ENCODE measurements at regions not wholly inside any gene's neighbourhood (a gene's known extent, or its start where the extent isn't known, plus 50 kb on each side); places are given as distances from the start of the nearest gene placed in this dataset.
A peak's percentile ranks its signal among the peaks of the same experiment; 100 is the strongest.

- no peak for DNase-seq
Measured at GRCh38 chr20:21936720-21937380, 231.4 kb downstream of the PAX1 start.

GRCh38 chr20:21936261-21936660, 230.8 kb downstream of the PAX1 start:
- no peak for DNase-seq

- DNase-seq, result no peak
Measured at GRCh38 chr20:21933526-21933925, 228.1 kb downstream of the PAX1 start.

- no peak for DNase-seq
Measured at GRCh38 chr20:21921251-21921650, 215.8 kb downstream of the PAX1 start.

GRCh38 chr20:21920211-21920610, 214.7 kb downstream of the PAX1 start:
- DNase-seq, result no peak

GRCh38 chr20:21918398-21918797, 212.9 kb downstream of the PAX1 start:
- DNase-seq, result no peak

- DNase-seq, result no peak
Measured at GRCh38 chr20:21902391-21902790, 196.9 kb downstream of the PAX1 start.

- DNase-seq, result peak; percentile 0
Measured at GRCh38 chr20:21901470-21902275, 196.2 kb downstream of the PAX1 start.

GRCh38 chr20:21900431-21900830, 195.0 kb downstream of the PAX1 start:
- DNase-seq, result no peak

GRCh38 chr20:21874921-21875320, 169.5 kb downstream of the PAX1 start:
- no peak for DNase-seq

- no peak for DNase-seq
Measured at GRCh38 chr20:21874127-21874526, 168.7 kb downstream of the PAX1 start.

GRCh38 chr20:21873291-21873690, 167.8 kb downstream of the PAX1 start:
- DNase-seq, result no peak

- DNase-seq, result no peak
Measured at GRCh38 chr20:21867811-21868210, 162.3 kb downstream of the PAX1 start.

GRCh38 chr20:21867353-21867752, 161.9 kb downstream of the PAX1 start:
- no peak for DNase-seq

GRCh38 chr20:21862956-21863355, 157.5 kb downstream of the PAX1 start:
- DNase-seq, result no peak

GRCh38 chr20:21862259-21862946, 156.9 kb downstream of the PAX1 start:
- DNase-seq, result no peak

GRCh38 chr20:21840991-21841390, 135.5 kb downstream of the PAX1 start:
- DNase-seq, result no peak

GRCh38 chr20:21839982-21840381, 134.5 kb downstream of the PAX1 start:
- DNase-seq, result no peak

GRCh38 chr20:21836346-21836745, 130.9 kb downstream of the PAX1 start:
- no peak for DNase-seq

GRCh38 chr20:21835042-21835441, 129.6 kb downstream of the PAX1 start:
- DNase-seq, result no peak

GRCh38 chr20:21832442-21833385, 127.2 kb downstream of the PAX1 start:
- no peak for DNase-seq

- no peak for DNase-seq
Measured at GRCh38 chr20:21826976-21827375, 121.5 kb downstream of the PAX1 start.

GRCh38 chr20:21821358-21821757, 115.9 kb downstream of the PAX1 start:
- no peak for DNase-seq
